ENCODE measurements at regions not wholly inside any gene's neighbourhood (a gene's known extent, or its start where the extent isn't known, plus 50 kb on each side); places are given as distances from the start of the nearest gene placed in this dataset.

GRCh38 chr6:126103993-126104392, 117.7 kb downstream of the TRMT11 start (continued):
- no peak for TF ChIP-seq HNF4A (conservative IDR thresholded peaks at IDR 0.05)

DNA sequence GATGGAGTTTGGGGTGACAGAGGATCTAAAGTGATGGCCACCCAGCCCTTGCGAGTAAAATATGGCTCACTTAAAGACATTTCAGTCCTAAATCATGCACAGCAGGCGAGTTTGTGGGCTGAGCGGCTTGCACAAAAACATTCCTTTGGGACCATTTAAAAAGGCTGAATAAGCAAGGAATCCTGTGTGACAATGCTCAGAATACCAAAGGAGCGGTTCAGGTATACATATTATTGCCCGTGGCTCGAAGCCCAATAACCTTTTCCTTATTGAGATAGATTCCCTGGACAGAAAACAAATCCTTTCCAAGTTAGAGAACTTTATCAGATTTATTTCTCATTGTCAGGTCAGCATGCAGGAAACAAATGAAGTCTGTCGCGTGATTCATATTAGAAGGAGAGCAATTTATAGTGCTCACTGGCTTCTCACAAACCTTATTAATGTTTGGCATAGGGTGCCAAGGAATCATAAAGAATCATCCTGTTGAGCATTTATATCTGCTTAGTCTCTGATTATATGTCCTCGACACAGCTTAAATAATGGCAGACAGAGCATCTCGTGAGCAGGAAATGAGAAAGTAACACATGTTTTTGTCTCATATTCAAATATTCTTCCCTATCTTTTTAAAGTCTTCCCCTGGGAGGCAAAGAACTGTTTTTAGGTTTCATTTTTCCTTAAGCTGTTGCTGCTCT, 121.3 kb downstream of the TRMT11 start:
- H3K9ac ChIP-seq (ENCODE audit: low read depth in 1 of 2, low read length in 2 of 2), result no peak overlapping the region
- no peak for DNase-seq (ENCODE audit: low spot score)
- H3K27ac ChIP-seq (ENCODE audit: low read depth in 1 of 2, low read length in 2 of 2), result no peak overlapping the region
- H3K4me1 ChIP-seq (ENCODE audit: control insufficient read depth in 4 of 4, insufficient read depth in 4 of 4, low read length in 3 of 4), result no peaks in the 10 kb centered on the region
- no peaks in the 10 kb centered on the region for H3K9me3 ChIP-seq (ENCODE audit: control insufficient read depth in 4 of 4, low read length in 3 of 4)
- TF ChIP-seq RXRA (IDR thresholded peaks at IDR 0.05) (no peak), FOXA1 (IDR thresholded peaks at IDR 0.05) (no peak), SP1 (IDR thresholded peaks at IDR 0.05) (no peak), GABPA (IDR thresholded peaks at IDR 0.05 in 1 of 2, conservative IDR thresholded peaks at IDR 0.05 in 1 of 2) (no peak), EGR1 (IDR thresholded peaks at IDR 0.05; ENCODE audit: low read depth in 2 of 2) (no peak), FOXA2 (IDR thresholded peaks at IDR 0.05) (no peak), REST (IDR thresholded peaks at IDR 0.05) (no peak), TAF1 (conservative IDR thresholded peaks at IDR 0.05) (no peak)
- H3K36me3 ChIP-seq (ENCODE audit: control insufficient read depth in 4 of 4, insufficient read depth in 3 of 4, low read depth in 1 of 4, low read length in 3 of 4), result peaks cover 0 to 6% (median 0%) of the 10 kb centered on the region in 4 donors
- no peak overlapping the region for H3K4me3 ChIP-seq (ENCODE audit: low read depth in 1 of 3, low read length in 3 of 3)
- no peaks in the 10 kb centered on the region for H3K27me3 ChIP-seq (ENCODE audit: control insufficient read depth in 4 of 4, insufficient read depth in 4 of 4, low read length in 3 of 4)
- 86% methylated on average over 10 of the region's 10 CpGs for WGBS

- Histone ChIP-seq H3K9me3 (ENCODE audit: control insufficient read depth in 4 of 4, low read length in 3 of 4) (no peaks in the 10 kb centered on the region), H3K4me1 (ENCODE audit: control insufficient read depth in 4 of 4, insufficient read depth in 4 of 4, low read length in 3 of 4) (no peaks in the 10 kb centered on the region), H3K36me3 (ENCODE audit: control insufficient read depth in 4 of 4, insufficient read depth in 3 of 4, low read depth in 1 of 4, low read length in 3 of 4) (no peaks in the 10 kb centered on the region), H3K9ac (ENCODE audit: low read depth in 1 of 2, low read length in 2 of 2) (no peak overlapping the region), H3K27ac (ENCODE audit: low read depth in 1 of 2, low read length in 2 of 2) (no peak overlapping the region), H3K27me3 (ENCODE audit: control insufficient read depth in 4 of 4, insufficient read depth in 4 of 4, low read length in 3 of 4) (no peaks in the 10 kb centered on the region), H3K4me3 (ENCODE audit: low read depth in 1 of 3, low read length in 3 of 3) (no peak overlapping the region)
- DNase-seq (ENCODE audit: low spot score), result no peak
- 97% methylated on average over 4 of the region's 4 CpGs for WGBS
- TF ChIP-seq FOXA1 (IDR thresholded peaks at IDR 0.05) (no peak), RAD21 (IDR thresholded peaks at IDR 0.05) (no peak), REST (IDR thresholded peaks at IDR 0.05) (no peak)
These were observed 124.4 kb downstream of the TRMT11 start for GRCh38 chr6:126110512-126111270.
